GM10266 (cell line): ENCODE measurements at regions not wholly inside any gene's neighbourhood (a gene's known extent, or its start where the extent isn't known, plus 50 kb on each side); places are given as distances from the start of the nearest gene placed in this dataset.
A peak's percentile ranks its signal among the peaks of the same experiment; 100 is the strongest.

ENCODE experiments used
- DNase-seq: peaks from one replicate; pipeline ENCODE4 v3.0.0; 2012; ENCODE audit errors: extremely low spot score
- TF ChIP-seq, protein P1 (sequence below): IDR thresholded peaks from 2 replicates; pipeline ENCODE4 v1.5.1; 2012; ENCODE audit warnings: mild to moderate bottlenecking, low read depth; ENCODE audit not compliant: control insufficient read depth, insufficient read depth; ENCODE audit errors: missing control alignments

DNA sequence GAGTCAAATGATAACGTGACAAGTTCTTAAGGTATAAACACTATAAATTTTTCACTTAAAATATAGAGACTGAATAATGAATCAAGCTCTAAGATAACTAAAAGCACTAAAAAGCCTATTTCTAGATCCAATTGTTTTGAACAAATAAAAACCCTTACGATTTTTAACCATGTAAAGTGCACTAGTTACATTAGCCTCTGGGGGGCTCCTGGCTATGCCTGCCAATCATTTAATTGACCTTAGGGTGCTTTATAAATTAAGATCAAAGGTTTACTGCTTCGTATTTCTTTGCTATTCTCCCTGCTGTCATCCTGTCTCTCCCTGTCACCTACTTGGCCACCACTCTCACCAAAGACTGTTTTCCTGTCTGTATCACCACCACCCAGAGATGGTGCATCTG, 133.4 kb downstream of the ESM1 start:
- TF ChIP-seq, protein P1, sequence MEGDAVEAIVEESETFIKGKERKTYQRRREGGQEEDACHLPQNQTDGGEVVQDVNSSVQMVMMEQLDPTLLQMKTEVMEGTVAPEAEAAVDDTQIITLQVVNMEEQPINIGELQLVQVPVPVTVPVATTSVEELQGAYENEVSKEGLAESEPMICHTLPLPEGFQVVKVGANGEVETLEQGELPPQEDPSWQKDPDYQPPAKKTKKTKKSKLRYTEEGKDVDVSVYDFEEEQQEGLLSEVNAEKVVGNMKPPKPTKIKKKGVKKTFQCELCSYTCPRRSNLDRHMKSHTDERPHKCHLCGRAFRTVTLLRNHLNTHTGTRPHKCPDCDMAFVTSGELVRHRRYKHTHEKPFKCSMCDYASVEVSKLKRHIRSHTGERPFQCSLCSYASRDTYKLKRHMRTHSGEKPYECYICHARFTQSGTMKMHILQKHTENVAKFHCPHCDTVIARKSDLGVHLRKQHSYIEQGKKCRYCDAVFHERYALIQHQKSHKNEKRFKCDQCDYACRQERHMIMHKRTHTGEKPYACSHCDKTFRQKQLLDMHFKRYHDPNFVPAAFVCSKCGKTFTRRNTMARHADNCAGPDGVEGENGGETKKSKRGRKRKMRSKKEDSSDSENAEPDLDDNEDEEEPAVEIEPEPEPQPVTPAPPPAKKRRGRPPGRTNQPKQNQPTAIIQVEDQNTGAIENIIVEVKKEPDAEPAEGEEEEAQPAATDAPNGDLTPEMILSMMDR = no peak

DNA sequence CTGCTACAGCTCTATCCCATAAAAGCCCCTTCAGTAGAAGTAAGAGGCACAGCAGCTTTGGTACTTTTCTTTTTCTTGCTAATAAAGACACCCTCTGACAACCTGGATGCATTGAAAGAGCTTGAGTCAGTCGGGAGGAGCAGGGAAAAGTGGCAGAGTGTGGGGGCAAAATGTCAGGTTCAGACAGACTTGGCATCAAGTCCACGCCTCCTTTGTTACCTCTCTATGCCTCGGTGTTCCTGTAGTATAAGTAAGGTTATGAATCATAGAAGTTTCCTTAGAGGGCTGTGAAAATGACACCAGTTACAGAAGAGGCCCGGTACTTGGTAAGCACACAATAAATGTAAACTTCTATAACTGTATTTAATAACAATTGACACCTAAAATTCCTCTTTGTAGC, 133.9 kb downstream of the ESM1 start:
- no peak for DNase-seq
- TF ChIP-seq, protein P1 = no peak

More for the DNA sequence above, 133.4 kb downstream of the ESM1 start:
- no peak for DNase-seq

DNA sequence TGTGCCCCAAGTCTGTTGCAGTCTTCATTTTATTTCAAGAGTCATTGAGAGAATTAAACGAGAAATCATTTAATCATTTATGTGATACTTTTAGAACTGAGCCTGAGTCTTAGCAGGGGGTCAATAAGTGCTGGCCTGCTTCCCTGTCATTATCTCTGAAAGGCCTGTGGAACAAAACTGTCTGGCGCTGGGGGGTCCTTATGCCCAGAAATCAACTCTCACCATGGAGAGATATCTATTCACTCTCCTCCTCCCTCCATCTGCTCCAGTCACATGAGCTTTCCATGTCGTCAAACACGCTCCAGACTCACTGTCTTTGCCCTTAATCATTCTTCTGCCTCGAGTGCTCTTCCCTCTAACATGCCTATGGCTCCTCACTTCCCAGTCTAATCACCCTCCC, 136.8 kb downstream of the ESM1 start:
- TF ChIP-seq, protein P1 = no peak
- no peak for DNase-seq

DNA sequence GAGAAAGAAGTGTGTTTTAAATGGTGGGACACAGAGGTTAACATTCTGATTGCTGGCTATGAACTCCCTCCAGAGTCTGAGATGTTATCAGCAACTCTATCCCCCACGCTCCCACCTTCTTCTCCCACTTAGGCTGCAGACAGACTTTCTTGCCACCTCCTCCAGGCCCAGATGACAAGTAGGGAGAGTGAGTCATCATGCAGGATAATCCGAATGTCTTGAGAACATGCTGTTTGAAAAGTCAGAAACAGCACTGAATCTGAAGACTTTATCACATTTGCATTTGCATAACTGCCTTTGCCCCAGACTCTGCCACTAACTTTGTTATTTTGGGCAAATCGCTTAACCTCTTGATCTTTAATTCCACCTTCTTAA, 139.8 kb downstream of the ESM1 start:
- DNase-seq = no peak
- TF ChIP-seq, protein P1 = no peak

DNA sequence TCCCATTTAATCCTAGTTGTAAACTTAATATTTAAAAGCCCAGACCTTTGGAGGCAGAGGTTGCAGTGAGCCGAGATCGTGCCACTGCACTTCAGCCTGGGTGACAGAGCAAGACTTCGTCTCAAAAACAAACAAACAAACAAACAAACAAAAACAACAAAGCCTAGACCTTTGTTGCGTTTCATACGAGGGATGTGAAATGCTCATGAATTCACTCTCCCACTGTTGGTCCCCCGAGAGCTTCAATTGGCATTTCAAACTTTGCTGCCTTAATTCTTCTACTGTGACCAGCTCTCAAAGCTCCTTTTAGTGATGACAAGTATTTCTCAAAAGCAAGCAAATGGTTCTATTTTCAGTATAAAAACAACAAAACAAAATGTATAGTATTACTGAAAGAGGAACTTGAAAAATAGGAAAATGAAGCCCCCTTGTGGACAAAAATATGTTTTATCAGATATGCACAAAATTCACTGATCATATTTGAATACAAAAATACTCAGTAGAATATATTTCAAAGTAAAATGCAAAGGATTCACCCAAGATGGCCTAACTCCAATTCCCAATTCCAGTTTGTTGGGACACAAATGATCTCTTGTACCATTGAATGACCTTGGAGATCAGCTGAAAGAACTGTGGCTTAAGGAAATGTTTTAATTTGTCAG, 140.4 kb downstream of the ESM1 start:
- TF ChIP-seq, protein P1 = peak; percentile 37
- DNase-seq = no peak

DNA sequence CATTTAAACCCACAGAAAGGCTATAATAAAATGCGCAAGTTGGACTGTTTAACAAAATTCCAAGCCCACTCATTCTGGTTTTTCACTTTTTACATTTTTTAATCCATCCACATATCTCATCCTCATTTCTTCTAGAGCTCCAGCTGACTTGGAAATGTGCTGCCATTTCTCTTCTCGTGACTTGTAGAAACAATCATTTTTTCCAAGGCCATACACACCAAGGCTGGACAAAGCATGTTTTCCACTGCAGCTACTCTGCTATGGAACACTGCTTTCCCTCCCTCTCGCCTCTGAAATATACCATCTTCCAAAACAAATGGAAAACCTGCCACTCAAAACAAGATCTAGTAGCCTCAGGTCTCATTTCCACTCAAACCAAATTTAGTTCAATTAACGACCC, 141.1 kb downstream of the ESM1 start:
- DNase-seq = no peak
- TF ChIP-seq, protein P1 = no peak

DNA sequence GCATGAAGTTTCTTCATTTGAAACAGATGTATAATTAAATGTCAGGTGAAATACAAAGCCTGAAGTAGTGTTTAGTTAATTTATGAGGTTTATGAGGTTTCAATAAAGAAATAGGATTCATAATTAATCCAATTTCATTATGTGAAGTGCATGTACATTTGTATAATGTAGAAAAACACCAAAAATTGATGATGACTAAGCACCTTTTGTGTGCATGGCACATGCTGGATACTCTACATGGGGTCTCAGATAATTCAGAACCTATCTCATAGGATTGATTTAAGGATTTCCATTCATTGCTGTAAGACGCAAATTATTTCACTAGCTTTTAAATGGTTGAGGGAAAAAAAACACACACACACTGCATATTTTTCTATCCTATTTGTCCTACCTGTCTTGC, 143.9 kb downstream of the ESM1 start:
- DNase-seq = no peak
- TF ChIP-seq, protein P1 = no peak
